ENCODE measurements at regions not wholly inside any gene's neighbourhood (a gene's known extent, or its start where the extent isn't known, plus 50 kb on each side); places are given as distances from the start of the nearest gene placed in this dataset.

DNA sequence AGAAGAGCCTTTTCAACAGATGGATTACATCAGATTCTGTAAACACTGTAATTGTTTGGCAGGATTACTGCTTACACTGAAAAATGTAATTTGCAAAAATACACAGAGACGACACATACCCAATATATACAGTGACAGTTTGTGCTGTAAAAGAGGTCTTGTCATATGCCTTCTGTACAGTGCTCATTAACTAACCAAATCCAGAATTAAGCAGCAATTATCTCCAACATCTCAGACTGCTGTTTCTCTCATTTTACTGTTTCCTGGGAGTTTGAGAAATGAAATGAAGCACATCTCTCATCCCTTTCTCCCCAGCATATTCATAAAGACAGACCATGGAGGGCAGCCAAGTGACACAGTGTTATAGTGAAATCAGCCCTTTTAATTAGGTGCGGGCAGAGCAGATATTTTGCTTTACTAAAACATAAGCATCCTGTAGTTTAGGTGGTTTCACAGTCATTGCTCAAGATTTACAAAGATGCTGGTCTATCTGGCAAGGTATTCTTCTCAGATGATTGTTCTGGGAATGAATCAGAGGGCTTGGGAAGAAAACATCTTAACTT, 618.4 kb upstream of the USP24 start:
- TF ChIP-seq, protein P1, sequence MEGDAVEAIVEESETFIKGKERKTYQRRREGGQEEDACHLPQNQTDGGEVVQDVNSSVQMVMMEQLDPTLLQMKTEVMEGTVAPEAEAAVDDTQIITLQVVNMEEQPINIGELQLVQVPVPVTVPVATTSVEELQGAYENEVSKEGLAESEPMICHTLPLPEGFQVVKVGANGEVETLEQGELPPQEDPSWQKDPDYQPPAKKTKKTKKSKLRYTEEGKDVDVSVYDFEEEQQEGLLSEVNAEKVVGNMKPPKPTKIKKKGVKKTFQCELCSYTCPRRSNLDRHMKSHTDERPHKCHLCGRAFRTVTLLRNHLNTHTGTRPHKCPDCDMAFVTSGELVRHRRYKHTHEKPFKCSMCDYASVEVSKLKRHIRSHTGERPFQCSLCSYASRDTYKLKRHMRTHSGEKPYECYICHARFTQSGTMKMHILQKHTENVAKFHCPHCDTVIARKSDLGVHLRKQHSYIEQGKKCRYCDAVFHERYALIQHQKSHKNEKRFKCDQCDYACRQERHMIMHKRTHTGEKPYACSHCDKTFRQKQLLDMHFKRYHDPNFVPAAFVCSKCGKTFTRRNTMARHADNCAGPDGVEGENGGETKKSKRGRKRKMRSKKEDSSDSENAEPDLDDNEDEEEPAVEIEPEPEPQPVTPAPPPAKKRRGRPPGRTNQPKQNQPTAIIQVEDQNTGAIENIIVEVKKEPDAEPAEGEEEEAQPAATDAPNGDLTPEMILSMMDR (conservative IDR thresholded peaks at IDR 0.05; ENCODE audit: low read length) = no peak
- TF ChIP-seq EZH2phosphoT487 (IDR thresholded peaks at IDR 0.05; ENCODE audit: borderline replicate concordance) = no peak

Measured in Loucy (cell line).